Left lung (tissue), 4 donors: ENCODE measurements at regions not wholly inside any gene's neighbourhood (a gene's known extent, or its start where the extent isn't known, plus 50 kb on each side); places are given as distances from the start of the nearest gene placed in this dataset.

Experiments
- ATAC-seq: fragments of 200-7000 bp; cut with Tn5 transposase; one replicate; pipeline ENCODE4 v1.9.1; 2020; ENCODE audit warnings: moderate library complexity
- DNase-seq, 4 donors: peaks; one replicate each; pipeline ENCODE4 v3.0.0-alpha.2; 2013 to 2020
- H3K27ac ChIP-seq, 2 donors: fragments of 200-600 bp; sonication (generic) in 1 of 2; one replicate each; pipeline versions ENCODE4 v1.5.0 to v1.8.0; 2020 to 2021
- H3K27me3 ChIP-seq, 2 donors: fragments of 200-600 bp; sonication (generic) in 1 of 2; one replicate each; pipeline versions ENCODE4 v1.5.0 to v1.8.0; 2020 to 2021
- H3K36me3 ChIP-seq, 2 donors: fragments of 200-600 bp; sonication (generic) in 1 of 2; one replicate each; pipeline versions ENCODE4 v1.5.0 to v1.8.0; 2020 to 2021
- H3K4me1 ChIP-seq, 2 donors: fragments of 200-600 bp; one replicate each; pipeline ENCODE4 v1.8.0; 2021
- H3K4me3 ChIP-seq, 2 donors: fragments of 200-600 bp; sonication (generic) in 1 of 2; one replicate each; pipeline versions ENCODE4 v1.5.0 to v1.8.0; 2020 to 2021; ENCODE audit warnings: mild to moderate bottlenecking in 1 of 2
- H3K9me3 ChIP-seq, 2 donors: fragments of 200-600 bp; sonication (generic) in 1 of 2; one replicate each; pipeline versions ENCODE4 v1.5.0 to v1.8.0; 2020 to 2021
- CTCF ChIP-seq, 2 donors: fragments of 200-600 bp; sonication (generic) in 1 of 2; IDR thresholded peaks; one replicate each; pipeline versions ENCODE4 v1.5.0 to v1.8.0; 2021; ENCODE audit warnings: antibody characterized with exemption in 2 of 2
- intact Hi-C, 2 donors: fragments of 100-400 bp; cut with DNase I; formaldehyde crosslinking; loops; one replicate each; pipeline versions ENCODE4 v1.11.2 to v1.14.2; 2022
- donor health status: DM: no; HTN: yes; CAD: no.
- donor health status: DM: no; HTN: no; CAD: no.

GRCh38 chr14:61106271-61106958 is 125.4 kb downstream of the SLC38A6 start:
- Histone ChIP-seq H3K4me1 (peaks cover 24 to 40% of the 10 kb centered on the region in 2 donors), H3K27ac (no peak overlapping the region), H3K4me3 (no peak overlapping the region), H3K36me3 (no peaks in the 10 kb centered on the region), H3K9me3 (no peaks in the 10 kb centered on the region), H3K27me3 (peaks cover 0 to 7% of the 10 kb centered on the region in 2 donors)
- DNase-seq (no peak), ATAC-seq (no peak)
- intact Hi-C loops: no loop called here
- no peak for TF ChIP-seq CTCF (IDR thresholded peaks at IDR 0.05)

- intact Hi-C loops: no loop called here
- Histone ChIP-seq H3K9me3 (no peaks in the 10 kb centered on the region), H3K27me3 (no peaks in the 10 kb centered on the region), H3K4me3 (no peak overlapping the region), H3K36me3 (no peaks in the 10 kb centered on the region), H3K4me1 (peaks cover 24 to 52% of the 10 kb centered on the region in 2 donors), H3K27ac (peak overlapping the region; percentile 78 to 86)
- ATAC-seq: no peak
- no peak for TF ChIP-seq CTCF (IDR thresholded peaks at IDR 0.05)
- DNase-seq: no peak
Measured at GRCh38 chr14:61104358-61104757, 123.3 kb downstream of the SLC38A6 start.

GRCh38 chr14:61103541-61104339 is 122.7 kb downstream of the SLC38A6 start:
- Histone ChIP-seq H3K27ac (peak overlapping the region; percentile 78 to 86), H3K4me1 (peaks cover 24 to 52% of the 10 kb centered on the region in 2 donors), H3K27me3 (no peaks in the 10 kb centered on the region), H3K4me3 (no peak overlapping the region), H3K9me3 (no peaks in the 10 kb centered on the region), H3K36me3 (no peaks in the 10 kb centered on the region)
- ATAC-seq (peak; percentile 90), DNase-seq (peak in 3 of 4 donors; percentile 49 to 74 (median 71))
- TF ChIP-seq CTCF (IDR thresholded peaks at IDR 0.05): no peak
- intact Hi-C loops: no loop called here

- Histone ChIP-seq H3K9me3 (peaks cover 0 to under 1% of the 10 kb centered on the region in 2 donors), H3K27me3 (no peaks in the 10 kb centered on the region), H3K36me3 (no peaks in the 10 kb centered on the region), H3K4me1 (peaks cover 24 to 52% of the 10 kb centered on the region in 2 donors), H3K4me3 (no peak overlapping the region), H3K27ac (peak overlapping the region; percentile 78 to 86)
- DNase-seq (no peak), ATAC-seq (no peak)
- no peak for TF ChIP-seq CTCF (IDR thresholded peaks at IDR 0.05)
- intact Hi-C loops: no loop called here
Measured at GRCh38 chr14:61102549-61103466, 121.8 kb downstream of the SLC38A6 start.
